Ishikawa (cell line): ENCODE measurements at regions not wholly inside any gene's neighbourhood (a gene's known extent, or its start where the extent isn't known, plus 50 kb on each side); places are given as distances from the start of the nearest gene placed in this dataset.

ENCODE experiments used
- EGR1 ChIP-seq: IDR thresholded peaks from 2 replicates; pipeline ENCODE4 v1.6.1; 2012
- RAD21 ChIP-seq: IDR thresholded peaks from 2 replicates; pipeline ENCODE4 v1.6.1; 2012; ENCODE audit warnings: low read depth
- TAF1 ChIP-seq: IDR thresholded peaks from 2 replicates; pipeline ENCODE4 v1.6.1; 2012; ENCODE audit warnings: low read depth, mild to moderate bottlenecking
- USF1 ChIP-seq: IDR thresholded peaks from 2 replicates; pipeline ENCODE4 v1.6.1; 2012
- YY1 ChIP-seq: IDR thresholded peaks from 2 replicates; pipeline ENCODE4 v1.6.1; 2012; ENCODE audit warnings: low read depth

DNA sequence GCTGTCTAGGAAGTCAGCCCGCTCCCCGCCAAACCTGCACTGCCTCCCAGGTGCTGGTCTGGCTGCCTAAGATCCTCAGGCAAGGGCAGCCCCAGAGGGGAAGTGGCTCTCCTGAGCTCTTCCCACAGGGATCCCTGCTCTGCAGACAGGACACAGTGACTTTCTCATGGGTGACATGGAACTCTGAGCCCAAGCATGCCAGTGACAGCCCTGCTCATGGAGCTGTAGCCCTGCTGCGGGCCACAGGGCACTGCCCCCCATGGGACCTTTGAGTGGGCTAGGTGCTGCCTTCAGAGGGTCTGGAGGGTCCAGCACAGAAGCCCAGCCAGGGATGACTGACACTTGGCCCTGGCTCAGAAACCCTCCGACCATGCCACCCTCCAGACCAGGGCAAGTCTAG lies 109.1 kb downstream of the TUBA3C start:
- TF ChIP-seq EGR1 (no peak), TAF1 (no peak), YY1 (no peak), RAD21 (no peak), USF1 (no peak)
